Activated naive CD4-positive, alpha-beta T cell treated with anti-CD3 and anti-CD28 coated beads for 36 hours (primary cell): ENCODE measurements at regions not wholly inside any gene's neighbourhood (a gene's known extent, or its start where the extent isn't known, plus 50 kb on each side); places are given as distances from the start of the nearest gene placed in this dataset.

Experiments used
- CTCF ChIA-PET: fragments of 350-600 bp; sonication (Branson Sonifier 250); formaldehyde crosslinking; loops from one replicate; lab custom pipeline; 2021; ENCODE audit warnings: antibody characterized with exemption; lab: Charles Lee
- DNase-seq: peaks from one replicate; pipeline ENCODE4 v3.0.0-alpha.2; 2020
- H3K27ac Mint-ChIP-seq: one replicate; pipeline ENCODE4 v1.8.0; 2021; ENCODE audit warnings: mild to moderate bottlenecking, mixed read lengths
- H3K27me3 Mint-ChIP-seq: one replicate; pipeline ENCODE4 v1.8.0; 2021; ENCODE audit warnings: low read depth, mixed read lengths
- H3K36me3 Mint-ChIP-seq: one replicate; pipeline ENCODE4 v1.8.0; 2021; ENCODE audit warnings: low read depth, mixed read lengths
- H3K4me1 Mint-ChIP-seq: one replicate; pipeline ENCODE4 v1.8.0; 2021; ENCODE audit warnings: low read depth, mixed read lengths
- H3K4me3 Mint-ChIP-seq: one replicate; pipeline ENCODE4 v1.8.0; 2021; ENCODE audit warnings: mild to moderate bottlenecking, moderate library complexity, mixed read lengths
- H3K9me3 Mint-ChIP-seq: one replicate; pipeline ENCODE4 v1.8.0; 2021; ENCODE audit warnings: mixed read lengths
- intact Hi-C: fragments of 100-400 bp; cut with micrococcal nuclease; formaldehyde crosslinking; loops from one replicate; pipeline ENCODE4 v1.15.1; 2023

DNA sequence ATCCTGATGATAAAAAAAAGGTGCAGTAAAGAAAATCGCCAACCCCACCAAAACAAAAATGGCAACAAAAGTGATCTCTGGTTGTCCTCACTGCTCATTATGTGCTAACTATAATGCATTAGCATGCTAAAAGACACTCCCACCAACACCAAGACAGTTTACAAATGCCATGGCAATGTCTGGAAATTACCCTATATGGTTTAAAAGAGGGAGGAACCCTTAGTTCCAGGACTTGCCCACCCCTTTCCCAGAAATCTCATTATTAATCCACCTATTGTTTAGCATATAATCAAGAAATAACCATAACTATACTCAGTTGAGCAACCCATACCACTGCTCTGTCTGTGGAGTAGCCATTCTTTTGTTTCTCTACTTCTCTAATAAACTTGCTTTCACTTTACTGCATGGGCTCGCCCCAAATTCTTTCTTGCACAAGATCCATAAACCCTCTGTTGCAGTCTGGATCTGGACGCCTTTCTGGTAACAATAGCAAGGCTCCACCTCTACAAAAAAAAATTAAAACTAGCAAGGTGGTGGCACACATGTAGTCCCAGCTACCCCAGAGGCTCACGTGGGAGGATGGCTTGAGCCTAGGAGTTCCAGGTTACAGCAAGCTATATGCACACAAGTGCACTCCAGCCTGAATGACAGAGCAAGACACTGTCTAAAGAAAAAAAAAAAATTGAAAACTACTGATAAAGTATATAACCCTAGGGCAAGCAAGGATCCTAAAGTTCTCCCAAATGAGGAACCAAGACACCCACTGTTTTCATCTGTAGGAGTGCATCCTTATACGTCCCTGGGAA, 278.8 kb upstream of the JARID2 start:
- DNase-seq = no peak
- peaks cover 10% of the 10 kb centered on the region for H3K9me3 Mint-ChIP-seq
- CTCF ChIA-PET = interaction anchor here (0.5 kb wide), 1 partner anchor 9 kb away, joined by 3 read pairs; no protein-coding TSS in a partner anchor
- no peaks in the 10 kb centered on the region for H3K4me1 Mint-ChIP-seq
- no peak overlapping the region for H3K27ac Mint-ChIP-seq
- no peaks in the 10 kb centered on the region for H3K36me3 Mint-ChIP-seq
- intact Hi-C loops = no loop called here
- no peak overlapping the region for H3K4me3 Mint-ChIP-seq
- peaks cover 2% of the 10 kb centered on the region for H3K27me3 Mint-ChIP-seq

DNA sequence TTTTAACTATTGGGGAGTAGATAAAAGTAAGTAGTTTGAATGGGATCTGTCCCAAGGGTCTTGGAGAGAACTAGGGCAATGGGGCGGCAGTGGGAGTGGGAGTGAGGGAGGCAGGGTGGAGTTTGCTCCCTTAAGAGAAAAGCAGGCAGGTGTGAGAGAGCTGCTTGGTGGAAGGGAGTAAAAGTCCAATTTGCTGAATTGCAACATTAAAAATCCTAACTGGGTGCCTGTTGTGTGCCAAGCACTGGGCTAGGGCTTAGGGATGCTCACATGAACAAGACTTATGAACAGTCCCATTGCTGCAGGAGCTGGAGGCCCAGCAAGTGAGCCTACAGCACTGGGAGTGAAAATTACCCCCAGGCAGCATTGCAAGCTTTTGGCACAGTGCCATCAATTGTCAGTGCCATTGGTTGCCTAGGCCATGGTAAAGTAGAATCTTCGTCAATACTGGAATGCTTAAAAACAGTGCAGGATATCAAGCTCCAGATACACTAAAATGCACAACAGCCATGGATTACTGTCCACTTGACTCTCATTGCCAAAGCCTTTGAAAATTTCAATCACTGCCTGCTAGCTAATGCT, 277.7 kb upstream of the JARID2 start:
- intact Hi-C loops = no loop called here
- Mint-ChIP-seq H3K27me3 (no peaks in the 10 kb centered on the region), H3K4me1 (no peaks in the 10 kb centered on the region), H3K4me3 (no peak overlapping the region), H3K36me3 (no peaks in the 10 kb centered on the region), H3K27ac (no peak overlapping the region), H3K9me3 (peaks cover 10% of the 10 kb centered on the region)
- CTCF ChIA-PET = interaction anchor here (0.5 kb wide), 1 partner anchor 10 kb away, joined by 3 read pairs; no protein-coding TSS in a partner anchor
- DNase-seq = no peak

DNA sequence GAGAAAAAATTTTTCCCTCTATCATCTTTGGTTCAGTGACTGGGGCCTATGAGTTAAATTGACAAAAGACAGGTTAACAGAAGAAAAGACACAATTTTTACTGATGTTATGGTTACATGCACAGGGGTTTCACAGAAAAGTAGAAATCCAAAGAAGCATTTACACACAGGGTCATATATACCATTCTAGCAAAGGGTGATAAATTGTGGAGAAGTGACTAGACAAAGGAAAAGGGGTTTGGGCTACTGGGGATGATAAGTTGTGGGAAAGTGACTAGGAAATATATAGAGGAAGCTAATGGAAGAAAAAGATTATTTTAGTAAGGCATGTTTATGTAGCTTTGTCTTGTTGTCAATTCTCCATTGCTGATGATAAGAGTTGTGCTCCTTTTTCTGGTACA, 276.7 kb upstream of the JARID2 start:
- H3K36me3 Mint-ChIP-seq = no peaks in the 10 kb centered on the region
- no peak overlapping the region for H3K4me3 Mint-ChIP-seq
- H3K9me3 Mint-ChIP-seq = peaks cover 10% of the 10 kb centered on the region
- no peak overlapping the region for H3K27ac Mint-ChIP-seq
- intact Hi-C loops = no loop called here
- no peak for DNase-seq
- CTCF ChIA-PET = no interaction called here
- no peaks in the 10 kb centered on the region for H3K27me3 Mint-ChIP-seq
- no peaks in the 10 kb centered on the region for H3K4me1 Mint-ChIP-seq

DNA sequence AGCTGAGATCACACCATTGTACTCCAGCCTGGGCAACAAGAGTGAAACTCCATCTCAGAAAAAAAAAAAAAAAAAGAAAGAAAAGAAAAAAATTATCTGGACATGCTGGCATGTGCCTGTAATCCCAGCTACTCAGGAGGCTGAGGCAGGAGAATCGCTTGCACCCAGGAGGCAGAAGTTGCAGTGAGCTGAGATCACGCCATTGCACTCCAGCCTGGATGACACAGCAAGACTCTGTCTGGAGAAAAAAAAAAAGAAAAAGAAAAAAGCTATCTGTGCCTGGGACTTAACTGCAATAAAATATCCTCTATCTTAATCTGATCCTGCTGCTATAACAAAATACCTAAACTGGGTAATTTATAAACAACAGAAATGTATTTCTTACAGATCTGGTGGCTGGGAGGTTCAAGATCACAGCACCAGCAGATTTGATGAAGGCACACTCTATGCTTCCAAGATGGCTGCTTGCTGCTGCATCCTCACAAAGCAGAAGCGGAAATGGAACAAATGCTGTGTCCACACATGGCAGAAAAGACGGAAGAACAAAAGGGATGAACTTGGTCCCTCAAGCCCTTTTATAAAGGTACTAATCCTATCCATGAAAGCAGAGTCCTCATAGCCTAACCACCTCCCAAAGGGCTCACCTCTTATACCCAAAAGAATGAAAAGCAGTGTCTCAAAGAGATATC, 273.3 kb upstream of the JARID2 start:
- Mint-ChIP-seq H3K36me3 (no peaks in the 10 kb centered on the region), H3K9me3 (peaks cover 10% of the 10 kb centered on the region), H3K4me3 (no peak overlapping the region), H3K27ac (no peak overlapping the region), H3K4me1 (peaks cover 5% of the 10 kb centered on the region), H3K27me3 (no peaks in the 10 kb centered on the region)
- CTCF ChIA-PET = interaction anchor here (0.6 to 0.8 kb wide), 4 partner anchors 41 to 729 kb away, joined by 3 to 6 read pairs (median 3); no protein-coding TSS in a partner anchor
- intact Hi-C loops = no loop called here
- DNase-seq = no peak

DNA sequence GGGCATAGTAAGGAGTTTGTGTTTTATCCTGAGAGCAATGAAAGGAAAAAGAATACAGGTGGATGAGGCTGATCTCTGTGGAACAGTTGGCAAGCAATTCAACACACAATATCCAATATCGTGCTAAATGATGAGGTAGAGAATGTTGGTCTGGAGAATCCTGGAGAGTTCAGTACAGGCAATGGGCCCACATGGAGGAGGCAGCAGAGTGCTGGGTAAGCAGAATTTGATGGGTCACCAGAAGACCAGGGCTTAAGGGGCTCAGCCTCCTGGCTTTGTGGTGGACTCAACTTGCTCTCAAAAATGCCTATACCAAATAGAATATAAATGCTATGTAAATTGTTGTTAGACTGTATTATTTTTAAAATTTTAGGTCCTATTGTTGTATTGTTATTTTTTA, 271.5 kb upstream of the JARID2 start:
- peaks cover 5% of the 10 kb centered on the region for H3K4me1 Mint-ChIP-seq
- H3K9me3 Mint-ChIP-seq = peaks cover 5% of the 10 kb centered on the region
- no peaks in the 10 kb centered on the region for H3K36me3 Mint-ChIP-seq
- no peak overlapping the region for H3K27ac Mint-ChIP-seq
- no peaks in the 10 kb centered on the region for H3K27me3 Mint-ChIP-seq
- intact Hi-C loops = no loop called here
- DNase-seq = no peak
- CTCF ChIA-PET = interaction anchor here (0.8 kb wide), 1 partner anchor 10 kb away, joined by 3 read pairs; no protein-coding TSS in a partner anchor
- H3K4me3 Mint-ChIP-seq = no peak overlapping the region

DNA sequence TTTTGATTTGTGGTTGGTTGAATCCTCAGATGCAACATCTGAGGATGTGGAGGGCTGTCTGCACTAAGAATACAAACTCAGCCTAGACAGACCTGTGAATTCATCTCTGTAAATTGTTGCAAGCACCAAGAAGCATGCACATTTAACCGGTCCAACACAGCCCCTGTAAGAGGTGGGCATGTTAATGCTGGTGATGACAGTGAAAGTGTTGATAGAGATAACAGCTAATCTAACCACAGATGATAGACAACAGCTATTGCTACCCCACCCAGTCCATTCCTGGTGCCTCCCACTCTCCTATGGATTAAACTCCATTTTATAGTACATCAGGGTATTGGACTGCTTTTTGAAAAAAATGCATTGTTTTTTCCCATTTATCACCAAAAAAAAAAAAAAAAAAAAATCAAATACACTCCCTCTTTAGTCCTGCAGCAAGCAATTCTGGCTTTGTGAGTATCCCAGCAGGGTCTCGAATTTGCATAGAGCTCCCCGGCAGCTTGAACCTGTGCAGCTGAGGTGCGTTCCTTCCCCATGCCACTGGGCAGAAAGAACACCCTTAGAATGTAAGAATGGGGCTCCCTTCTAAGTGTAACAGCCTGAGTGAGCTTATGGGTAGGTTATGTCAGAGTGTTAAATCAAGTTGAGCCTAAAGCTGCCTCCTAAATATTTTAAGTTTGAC, 270.9 kb upstream of the JARID2 start:
- no peak overlapping the region for H3K4me3 Mint-ChIP-seq
- H3K36me3 Mint-ChIP-seq = no peaks in the 10 kb centered on the region
- no peaks in the 10 kb centered on the region for H3K27me3 Mint-ChIP-seq
- no peaks in the 10 kb centered on the region for H3K9me3 Mint-ChIP-seq
- CTCF ChIA-PET = interaction anchor here (0.8 kb wide), 1 partner anchor 10 kb away, joined by 3 read pairs; no protein-coding TSS in a partner anchor
- H3K27ac Mint-ChIP-seq = no peak overlapping the region
- peaks cover 5% of the 10 kb centered on the region for H3K4me1 Mint-ChIP-seq
- intact Hi-C loops = no loop called here
- no peak for DNase-seq

DNA sequence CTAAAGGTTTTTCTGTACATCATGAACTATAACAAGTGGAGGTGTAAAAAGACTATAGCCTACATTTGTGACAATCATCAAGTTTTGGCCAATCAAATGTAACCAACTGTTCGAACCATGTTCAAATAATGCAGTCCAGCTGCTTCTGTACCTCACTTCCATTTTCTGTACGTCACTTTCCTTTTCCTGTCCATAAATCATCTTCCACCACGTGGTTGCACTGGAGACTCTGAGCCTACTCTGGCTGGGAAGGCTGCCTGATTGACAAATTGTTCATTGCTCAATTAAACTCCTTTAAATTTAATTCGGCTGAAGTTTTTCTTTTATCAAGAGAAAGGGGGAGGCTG, 270.4 kb upstream of the JARID2 start:
- intact Hi-C loops = no loop called here
- H3K9me3 Mint-ChIP-seq = no peaks in the 10 kb centered on the region
- CTCF ChIA-PET = interaction anchor here (0.8 kb wide), 1 partner anchor 9 kb away, joined by 3 read pairs; no protein-coding TSS in a partner anchor
- no peaks in the 10 kb centered on the region for H3K36me3 Mint-ChIP-seq
- H3K27me3 Mint-ChIP-seq = no peaks in the 10 kb centered on the region
- peaks cover 5% of the 10 kb centered on the region for H3K4me1 Mint-ChIP-seq
- no peak overlapping the region for H3K27ac Mint-ChIP-seq
- DNase-seq = peak; percentile 11
- no peak overlapping the region for H3K4me3 Mint-ChIP-seq

DNA sequence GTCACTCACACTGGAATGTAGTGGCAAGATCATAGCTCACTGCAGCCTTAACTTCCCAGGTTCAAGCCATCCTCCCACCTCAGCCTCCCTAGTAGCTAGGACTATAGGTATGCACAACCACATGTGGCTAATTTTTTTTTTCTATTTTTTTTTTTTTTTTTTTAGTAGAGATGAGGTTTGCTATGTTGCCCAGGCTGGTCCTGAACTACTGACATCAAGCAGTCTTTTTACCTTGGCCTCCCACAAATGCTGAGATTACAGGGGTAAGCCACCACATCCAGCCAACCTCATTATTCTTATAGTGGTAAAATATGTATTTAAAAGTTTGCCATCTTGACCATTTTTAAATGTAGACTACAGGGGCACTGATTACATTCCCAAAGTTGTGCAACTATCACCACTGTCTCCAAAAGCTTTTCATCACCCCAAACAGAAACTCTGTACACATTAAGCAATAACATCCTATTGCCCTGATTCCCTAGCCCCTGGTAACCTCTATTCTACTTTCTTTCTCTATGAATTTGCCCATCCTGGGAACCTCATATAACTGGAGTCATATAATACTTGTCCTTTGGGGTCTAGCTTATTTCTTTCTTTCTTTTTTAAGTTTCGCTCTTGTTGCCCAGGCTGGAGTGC, 268.0 kb upstream of the JARID2 start:
- no peak for DNase-seq
- Mint-ChIP-seq H3K27me3 (no peaks in the 10 kb centered on the region), H3K27ac (no peak overlapping the region), H3K4me3 (no peak overlapping the region), H3K4me1 (peaks cover 5% of the 10 kb centered on the region), H3K36me3 (no peaks in the 10 kb centered on the region), H3K9me3 (no peaks in the 10 kb centered on the region)
- intact Hi-C loops = no loop called here
- CTCF ChIA-PET = no interaction called here

DNA sequence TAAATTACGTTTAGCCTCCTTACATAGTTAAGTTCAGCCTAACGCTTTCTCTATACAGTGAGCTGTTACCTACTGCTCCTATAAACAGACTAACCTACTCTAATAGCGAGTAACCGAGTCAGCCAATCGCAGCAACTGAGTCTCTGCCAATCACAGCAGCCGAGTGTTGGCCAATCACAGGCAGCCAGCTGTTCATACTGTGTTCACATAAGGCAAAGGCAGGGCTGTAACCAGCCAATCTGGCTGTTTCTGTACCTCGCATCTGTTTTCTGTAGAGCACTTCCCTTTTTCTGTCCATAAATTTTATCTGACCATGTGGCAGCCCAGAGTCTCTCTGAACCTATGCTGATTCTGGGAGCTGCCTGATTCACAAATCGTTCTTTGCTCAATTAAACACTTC, 263.9 kb upstream of the JARID2 start:
- H3K36me3 Mint-ChIP-seq = no peaks in the 10 kb centered on the region
- DNase-seq = no peak
- H3K4me3 Mint-ChIP-seq = no peak overlapping the region
- no peaks in the 10 kb centered on the region for H3K4me1 Mint-ChIP-seq
- no peaks in the 10 kb centered on the region for H3K9me3 Mint-ChIP-seq
- intact Hi-C loops = no loop called here
- CTCF ChIA-PET = no interaction called here
- peaks cover 3% of the 10 kb centered on the region for H3K27me3 Mint-ChIP-seq
- H3K27ac Mint-ChIP-seq = no peak overlapping the region

DNA sequence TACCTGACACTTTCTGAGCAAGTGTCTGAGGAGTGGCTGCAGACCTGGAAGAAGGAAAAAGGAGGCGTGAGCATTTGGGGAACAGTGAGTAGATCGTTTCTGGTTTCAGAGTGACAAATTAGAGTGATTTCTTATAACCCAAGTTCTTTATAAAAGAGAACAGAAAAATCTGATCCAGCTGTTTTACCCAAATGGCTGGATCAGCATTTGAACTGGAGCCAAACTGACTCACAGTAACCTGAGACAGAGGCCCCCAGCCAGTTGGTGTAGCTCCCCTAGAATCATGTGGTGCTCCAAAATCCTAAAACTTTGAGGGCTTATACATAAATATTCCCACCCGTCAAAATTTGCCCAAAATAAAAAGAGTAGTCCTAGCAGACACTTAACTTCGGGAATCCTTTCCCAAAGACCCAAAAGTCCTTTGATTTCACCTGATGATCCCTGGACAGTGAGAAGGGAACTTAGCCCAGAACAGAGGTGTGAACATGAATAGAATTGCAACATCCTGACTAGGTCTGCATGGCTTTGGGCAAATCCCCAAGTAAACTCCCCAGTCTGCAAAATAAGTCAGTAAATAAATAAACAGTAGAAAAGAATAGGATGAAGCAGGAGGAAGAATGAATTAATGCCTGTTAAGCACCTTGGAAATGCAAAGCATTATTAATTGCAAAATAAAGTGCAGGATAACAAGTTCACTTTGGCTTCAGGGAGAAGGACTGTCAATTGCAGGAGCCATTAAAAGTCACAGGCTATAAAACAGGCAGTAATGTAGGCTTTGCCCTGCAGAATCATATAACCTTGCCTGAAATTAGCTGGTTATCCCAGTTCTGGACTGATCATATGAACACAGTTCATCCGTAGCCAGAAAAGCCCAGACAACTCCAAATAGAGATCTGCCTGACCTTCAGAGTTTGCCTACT, 262.0 kb upstream of the JARID2 start:
- CTCF ChIA-PET = interaction anchor here (1.3 kb wide), 1 partner anchor 9 kb away, joined by 3 read pairs; no protein-coding TSS in a partner anchor
- H3K9me3 Mint-ChIP-seq = no peaks in the 10 kb centered on the region
- intact Hi-C loops = no loop called here
- H3K4me3 Mint-ChIP-seq = no peak overlapping the region
- peaks cover 3% of the 10 kb centered on the region for H3K27me3 Mint-ChIP-seq
- no peaks in the 10 kb centered on the region for H3K36me3 Mint-ChIP-seq
- no peaks in the 10 kb centered on the region for H3K4me1 Mint-ChIP-seq
- DNase-seq = no peak
- H3K27ac Mint-ChIP-seq = no peak overlapping the region

DNA sequence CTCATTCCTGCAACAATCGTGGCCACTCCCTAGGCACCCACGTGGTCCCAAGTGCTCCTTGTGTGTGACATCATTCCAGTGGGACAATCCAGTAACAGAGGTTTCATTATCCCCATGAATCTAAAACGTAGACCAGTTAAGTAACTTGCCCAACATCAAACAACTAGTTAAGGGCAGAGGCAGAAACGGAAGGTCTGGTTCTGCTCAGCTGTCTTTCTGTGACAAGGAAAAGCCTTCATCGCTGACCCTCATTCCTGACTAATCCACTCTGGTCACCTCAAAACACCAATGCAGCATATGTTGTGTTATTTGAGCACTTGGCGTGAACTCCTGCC, 261.4 kb upstream of the JARID2 start:
- Mint-ChIP-seq H3K4me3 (no peak overlapping the region), H3K4me1 (no peaks in the 10 kb centered on the region), H3K27ac (no peak overlapping the region), H3K9me3 (no peaks in the 10 kb centered on the region), H3K36me3 (no peaks in the 10 kb centered on the region), H3K27me3 (peaks cover 3% of the 10 kb centered on the region)
- CTCF ChIA-PET = interaction anchor here (1.3 kb wide), 1 partner anchor 10 kb away, joined by 3 read pairs; no protein-coding TSS in a partner anchor
- DNase-seq = no peak
- intact Hi-C loops = no loop called here
